ENCODE measurements at regions not wholly inside any gene's neighbourhood (a gene's known extent, or its start where the extent isn't known, plus 50 kb on each side); places are given as distances from the start of the nearest gene placed in this dataset.
"Not testable (repeated sequence)": the region's sequence is repeated elsewhere in the genome, so short reads cannot be mapped to it uniquely, and the experiment has no call there.

GRCh38 chr3:192039593-192039992 lies 578.6 kb downstream of the PYDC2 start:
- DNase-seq = no peak

GRCh38 chr3:192040282-192041043 lies 579.5 kb downstream of the PYDC2 start:
- no peak for DNase-seq

GRCh38 chr3:192042116-192042515 lies 581.2 kb downstream of the PYDC2 start:
- DNase-seq = no peak

- DNase-seq = no peak
Measured at GRCh38 chr3:192054881-192055280, 593.9 kb downstream of the PYDC2 start.

- DNase-seq = no peak
Measured at GRCh38 chr3:192055946-192056345, 595.0 kb downstream of the PYDC2 start.

GRCh38 chr3:192057261-192057660 lies 596.3 kb downstream of the PYDC2 start:
- no peak for DNase-seq

- DNase-seq = peak; percentile 27
Measured at GRCh38 chr3:192060160-192060781, 599.3 kb downstream of the PYDC2 start.

- DNase-seq = no peak
Measured at GRCh38 chr3:192061426-192061825, 600.5 kb downstream of the PYDC2 start.

GRCh38 chr3:192062186-192062585 lies 601.2 kb downstream of the PYDC2 start:
- DNase-seq = no peak

GRCh38 chr3:192063570-192063969 lies 602.6 kb downstream of the PYDC2 start:
- DNase-seq = no peak

GRCh38 chr3:192064959-192065358 lies 604.0 kb downstream of the PYDC2 start:
- DNase-seq = no peak

- DNase-seq = not testable (repeated sequence)
Measured at GRCh38 chr3:192066253-192066652, 605.3 kb downstream of the PYDC2 start.

GRCh38 chr3:192068464-192069254 lies 607.7 kb downstream of the PYDC2 start:
- no peak for DNase-seq

GRCh38 chr3:192077795-192078497 lies 617.0 kb downstream of the PYDC2 start:
- DNase-seq = no peak

GRCh38 chr3:192079098-192079497 lies 618.1 kb downstream of the PYDC2 start:
- DNase-seq = no peak

GRCh38 chr3:192080336-192080735 lies 619.4 kb downstream of the PYDC2 start:
- no peak for DNase-seq

GRCh38 chr3:192082730-192083660 lies 622.0 kb downstream of the PYDC2 start:
- DNase-seq = no peak
